HCT116 (cell line): ENCODE measurements at regions not wholly inside any gene's neighbourhood (a gene's known extent, or its start where the extent isn't known, plus 50 kb on each side); places are given as distances from the start of the nearest gene placed in this dataset.

Experiments used
- ATAC-seq: fragments of 200-7000 bp; cut with Tn5 transposase; 2 replicates; pipeline ENCODE4 v1.9.1; 2020; ENCODE audit warnings: mild to moderate bottlenecking, moderate library complexity
- BruUV-seq: library from RNA; stranded (reverse); fragments of 400-500 nt; replicated peaks from 2 replicates; lab custom pipeline; 2021; lab: Mats Ljungman, UMichigan
- CTCF ChIA-PET: fragments of 300-600 bp; sonication (Branson Sonifier 250); formaldehyde crosslinking; loops from one replicate; lab custom pipeline; 2021; ENCODE audit warnings: antibody characterized with exemption; lab: Charles Lee
- POLR2A ChIA-PET: fragments of 300-600, 350-600 bp; sonication (Branson Sonifier 250); formaldehyde crosslinking; loops from one replicate; lab custom pipeline; 2021; ENCODE audit warnings: antibody characterized with exemption; lab: Charles Lee
- RAD21 ChIA-PET, 2 experiments: fragments of 300-600 bp; sonication (Branson Sonifier 250); formaldehyde crosslinking; loops; one replicate each; lab custom pipeline; 2023; ENCODE audit warnings: low total read pairs in 2 of 2; ENCODE audit not compliant: uncharacterized antibody in 2 of 2, unreplicated experiment in 2 of 2, low non-redundant PET in 1 of 2; lab: Charles Lee
- DNase-seq: peaks from one replicate; pipeline ENCODE4 v3.0.0-alpha.2; 2010; ENCODE audit warnings: low read depth, low spot score
- H2AFZ ChIP-seq: fragments of 200-600 bp; shearing (Covaris generic), sonication (generic); 2 replicates; pipeline ENCODE4 v1.6.1; 2017; ENCODE audit warnings: low read depth, mixed run types, mixed read lengths, antibody characterized with exemption, low read length; ENCODE audit not compliant: poor library complexity, severe bottlenecking
- H3K27ac ChIP-seq: 2 replicates; pipeline ENCODE4 v1.5.1; 2012; ENCODE audit warnings: low read depth, low read length
- H3K27me3 ChIP-seq: fragments of 200-600 bp; sonication (generic); 2 replicates; pipeline ENCODE4 v1.6.1; 2016; ENCODE audit warnings: mixed run types, low read length, mixed read lengths; ENCODE audit not compliant: insufficient read depth
- H3K36me3 ChIP-seq, 2 experiments: fragments of 200-500 bp in 1 of 2; fragments of 200-600 bp in 1 of 2; sonication (Bioruptor generic) in 1 of 2; sonication (generic) in 1 of 2; 2 replicates each; pipeline versions ENCODE4 v1.5.1 to v1.6.1; 2014 to 2016; ENCODE audit warnings: low read length in 2 of 2, inconsistent platforms in 1 of 2, mixed read lengths in 1 of 2, mixed run types in 1 of 2; ENCODE audit not compliant: insufficient read depth in 2 of 2, control insufficient read depth in 1 of 2
- H3K4me1 ChIP-seq, 2 experiments: fragments of 200-600 bp in 1 of 2; sonication (generic) in 1 of 2; 2 replicates each; pipeline versions ENCODE4 v1.5.1 to v1.6.1; 2012 to 2017; ENCODE audit warnings: low read length in 2 of 2, inconsistent platforms in 1 of 2, mild to moderate bottlenecking in 1 of 2, mixed read lengths in 1 of 2, mixed run types in 1 of 2, moderate library complexity in 1 of 2; ENCODE audit not compliant: insufficient read depth in 2 of 2, control insufficient read depth in 1 of 2
- H3K4me2 ChIP-seq: fragments of 200-600 bp; sonication (generic); 2 replicates; pipeline ENCODE4 v1.6.1; 2017; ENCODE audit warnings: mixed run types, low read length, mixed read lengths
- H3K4me3 ChIP-seq, 2 experiments: fragments of 200-600 bp in 1 of 2; sonication (generic) in 1 of 2; replicated peaks in 1 of 2; 2 replicates each; pipeline ENCODE4 v1.5.1; 2011 to 2016; ENCODE audit warnings: low read length in 2 of 2, control low read depth in 1 of 2, low read depth in 1 of 2, mild to moderate bottlenecking in 1 of 2, mixed read lengths in 1 of 2, mixed run types in 1 of 2
- H3K79me2 ChIP-seq: fragments of 200-600 bp; sonication (generic); 2 replicates; pipeline ENCODE4 v1.6.1; 2017; ENCODE audit warnings: mild to moderate bottlenecking, mixed run types, low read length, moderate library complexity, mixed read lengths; ENCODE audit not compliant: insufficient read depth
- H3K9ac ChIP-seq: fragments of 200-600 bp; sonication (generic); 2 replicates; pipeline ENCODE4 v1.6.1; 2016; ENCODE audit warnings: low read length, mixed read lengths
- H3K9me2 ChIP-seq: fragments of 200-600 bp; sonication (generic), shearing (Covaris generic); 2 replicates; pipeline ENCODE4 v1.6.1; 2017; ENCODE audit warnings: mixed run types, mild to moderate bottlenecking, moderate library complexity; ENCODE audit not compliant: insufficient read depth
- H3K9me3 ChIP-seq, 2 experiments: fragments of 200-500 bp in 1 of 2; fragments of 200-600 bp in 1 of 2; sonication (Bioruptor generic) in 1 of 2; sonication (generic) in 1 of 2; 2 replicates each; pipeline ENCODE4 v1.6.1; 2014 to 2017; ENCODE audit warnings: low read length in 2 of 2, mixed read lengths in 2 of 2, inconsistent platforms in 1 of 2, low read depth in 1 of 2, mild to moderate bottlenecking in 1 of 2, mixed run types in 1 of 2, moderate library complexity in 1 of 2; ENCODE audit not compliant: control insufficient read depth in 1 of 2, insufficient read depth in 1 of 2
- H4K20me1 ChIP-seq: fragments of 200-600 bp; sonication (generic), shearing (Covaris generic); 2 replicates; pipeline ENCODE4 v1.6.1; 2017; ENCODE audit warnings: mixed run types, mild to moderate bottlenecking, moderate library complexity; ENCODE audit not compliant: insufficient read depth
- EZH2 ChIP-seq: fragments of 200-600 bp; sonication (generic); IDR thresholded peaks from 2 replicates; pipeline ENCODE4 v1.6.1; 2017; ENCODE audit warnings: antibody characterized with exemption, mixed run types
- POLR2A ChIP-seq: IDR thresholded peaks from 2 replicates; pipeline ENCODE4 v1.7.0; 2011; ENCODE audit warnings: borderline replicate concordance; ENCODE audit not compliant: insufficient read depth, insufficient read length; ENCODE audit errors: extremely low read depth
- RAD21 ChIP-seq: IDR thresholded peaks from 2 replicates; pipeline ENCODE4 v1.6.1; 2012; ENCODE audit warnings: low read depth, mild to moderate bottlenecking
- SIN3A ChIP-seq: IDR thresholded peaks from 2 replicates; pipeline ENCODE4 v1.6.1; 2012; ENCODE audit warnings: low read depth
- SP1 ChIP-seq: IDR thresholded peaks from 2 replicates; pipeline ENCODE4 v1.6.1; 2012; ENCODE audit warnings: low read depth
- ZNF274 ChIP-seq: fragments of 200-500 bp; sonication (Bioruptor generic); IDR thresholded peaks from 2 replicates; pipeline ENCODE4 v1.6.1; 2014; ENCODE audit warnings: mild to moderate bottlenecking, low read depth, low read length, inconsistent platforms
- intact Hi-C: fragments of 100-400 bp; cut with micrococcal nuclease; formaldehyde crosslinking; loops from 2 replicates; pipeline ENCODE4 v1.10.0; 2022
- TF ChIP-seq, protein P1 (sequence below): IDR thresholded peaks from 2 replicates; pipeline ENCODE4 v1.6.1; 2012
- TF ChIP-seq, protein P2 (sequence below), 3 experiments: fragments of 200-600 bp in 1 of 3; sonication (generic) in 1 of 3; IDR thresholded peaks in 2 of 3; conservative IDR thresholded peaks in 1 of 3; 2 replicates each; pipeline ENCODE4 v1.5.1; 2012 to 2017; ENCODE audit warnings: low read depth in 2 of 3, low read length in 2 of 3, antibody characterized with exemption in 1 of 3, borderline replicate concordance in 1 of 3, control low read depth in 1 of 3, mild to moderate bottlenecking in 1 of 3, mixed read lengths in 1 of 3, mixed run types in 1 of 3, moderate library complexity in 1 of 3; ENCODE audit not compliant: insufficient read depth in 1 of 3
- TF ChIP-seq, protein P3 (sequence below): IDR thresholded peaks from 2 replicates; pipeline ENCODE4 v1.6.1; 2011; ENCODE audit warnings: mild to moderate bottlenecking, low read length, moderate library complexity; ENCODE audit not compliant: insufficient replicate concordance; ENCODE audit errors: extremely low read depth

DNA sequence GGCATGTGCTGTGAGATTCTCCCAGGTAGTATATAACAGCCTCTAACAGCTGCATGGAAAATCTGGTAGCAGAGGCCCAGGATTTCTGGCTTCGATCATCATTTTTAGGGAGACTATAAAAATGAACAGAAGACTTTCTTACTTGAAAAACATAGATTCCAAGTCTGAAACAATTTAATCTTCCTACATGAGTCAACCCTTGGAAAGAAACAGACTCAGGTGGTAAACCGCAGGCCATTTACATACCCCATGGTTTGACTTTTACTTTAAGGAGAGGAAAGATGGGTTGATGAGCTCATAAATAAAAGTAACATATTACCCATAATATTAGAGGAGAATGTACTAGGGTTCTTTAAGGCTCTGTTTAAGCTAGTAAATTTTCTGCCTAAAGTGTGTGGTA lies 121.6 kb downstream of the CYSLTR2 start:
- ChIA-PET CTCF (no interaction called here), POLR2A (no interaction called here), RAD21 (no interaction called here)
- Histone ChIP-seq H3K79me2 (no peaks in the 10 kb centered on the region), H3K9me2 (no peaks in the 10 kb centered on the region), H3K4me3 (no peak overlapping the region), H3K9ac (no peak overlapping the region), H4K20me1 (no peaks in the 10 kb centered on the region), H3K4me2 (no peak overlapping the region), H3K9me3 (peaks cover 0 to 6% of the 10 kb centered on the region in 2 experiments; a peak in 2 of 4 replicates), H3K27me3 (no peaks in the 10 kb centered on the region), H3K4me1 (no peaks in the 10 kb centered on the region), H3K36me3 (no peaks in the 10 kb centered on the region), H2AFZ (no peak overlapping the region), H3K27ac (no peak overlapping the region)
- no TSS peak for BruUV-seq
- no peak for ATAC-seq
- TF ChIP-seq, protein P1, sequence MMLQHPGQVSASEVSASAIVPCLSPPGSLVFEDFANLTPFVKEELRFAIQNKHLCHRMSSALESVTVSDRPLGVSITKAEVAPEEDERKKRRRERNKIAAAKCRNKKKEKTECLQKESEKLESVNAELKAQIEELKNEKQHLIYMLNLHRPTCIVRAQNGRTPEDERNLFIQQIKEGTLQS, result no peak
- TF ChIP-seq, protein P2, sequence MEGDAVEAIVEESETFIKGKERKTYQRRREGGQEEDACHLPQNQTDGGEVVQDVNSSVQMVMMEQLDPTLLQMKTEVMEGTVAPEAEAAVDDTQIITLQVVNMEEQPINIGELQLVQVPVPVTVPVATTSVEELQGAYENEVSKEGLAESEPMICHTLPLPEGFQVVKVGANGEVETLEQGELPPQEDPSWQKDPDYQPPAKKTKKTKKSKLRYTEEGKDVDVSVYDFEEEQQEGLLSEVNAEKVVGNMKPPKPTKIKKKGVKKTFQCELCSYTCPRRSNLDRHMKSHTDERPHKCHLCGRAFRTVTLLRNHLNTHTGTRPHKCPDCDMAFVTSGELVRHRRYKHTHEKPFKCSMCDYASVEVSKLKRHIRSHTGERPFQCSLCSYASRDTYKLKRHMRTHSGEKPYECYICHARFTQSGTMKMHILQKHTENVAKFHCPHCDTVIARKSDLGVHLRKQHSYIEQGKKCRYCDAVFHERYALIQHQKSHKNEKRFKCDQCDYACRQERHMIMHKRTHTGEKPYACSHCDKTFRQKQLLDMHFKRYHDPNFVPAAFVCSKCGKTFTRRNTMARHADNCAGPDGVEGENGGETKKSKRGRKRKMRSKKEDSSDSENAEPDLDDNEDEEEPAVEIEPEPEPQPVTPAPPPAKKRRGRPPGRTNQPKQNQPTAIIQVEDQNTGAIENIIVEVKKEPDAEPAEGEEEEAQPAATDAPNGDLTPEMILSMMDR (IDR thresholded peaks at IDR 0.05 in 2 of 3, conservative IDR thresholded peaks at IDR 0.05 in 1 of 3; ENCODE audit: borderline replicate concordance in 1 of 3, insufficient read depth in 1 of 3, low read depth in 2 of 3, low read length in 2 of 3), result no peak
- TF ChIP-seq ZNF274 (no peak), EZH2 (no peak), RAD21 (no peak), SP1 (no peak), POLR2A (no peak), SIN3A (no peak)
- TF ChIP-seq, protein P3, sequence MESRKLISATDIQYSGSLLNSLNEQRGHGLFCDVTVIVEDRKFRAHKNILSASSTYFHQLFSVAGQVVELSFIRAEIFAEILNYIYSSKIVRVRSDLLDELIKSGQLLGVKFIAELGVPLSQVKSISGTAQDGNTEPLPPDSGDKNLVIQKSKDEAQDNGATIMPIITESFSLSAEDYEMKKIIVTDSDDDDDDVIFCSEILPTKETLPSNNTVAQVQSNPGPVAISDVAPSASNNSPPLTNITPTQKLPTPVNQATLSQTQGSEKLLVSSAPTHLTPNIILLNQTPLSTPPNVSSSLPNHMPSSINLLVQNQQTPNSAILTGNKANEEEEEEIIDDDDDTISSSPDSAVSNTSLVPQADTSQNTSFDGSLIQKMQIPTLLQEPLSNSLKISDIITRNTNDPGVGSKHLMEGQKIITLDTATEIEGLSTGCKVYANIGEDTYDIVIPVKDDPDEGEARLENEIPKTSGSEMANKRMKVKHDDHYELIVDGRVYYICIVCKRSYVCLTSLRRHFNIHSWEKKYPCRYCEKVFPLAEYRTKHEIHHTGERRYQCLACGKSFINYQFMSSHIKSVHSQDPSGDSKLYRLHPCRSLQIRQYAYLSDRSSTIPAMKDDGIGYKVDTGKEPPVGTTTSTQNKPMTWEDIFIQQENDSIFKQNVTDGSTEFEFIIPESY, result no peak
- TF ChIP-seq, all 23 proteins: peak for 0
- intact Hi-C loops, result no loop called here
- DNase-seq, result no peak
